Neural progenitor cell (in vitro differentiated cells): ENCODE measurements at regions not wholly inside any gene's neighbourhood (a gene's known extent, or its start where the extent isn't known, plus 50 kb on each side); places are given as distances from the start of the nearest gene placed in this dataset.

Experiments
- EZH2 ChIP-seq: fragments of 200-600 bp; sonication (generic); IDR thresholded peaks from 2 replicates; pipeline ENCODE4 v1.6.1; 2017; ENCODE audit warnings: antibody characterized with exemption, mild to moderate bottlenecking, moderate library complexity
- EZH2phosphoT487 ChIP-seq: fragments of 200-600 bp; sonication (generic); IDR thresholded peaks from 2 replicates; pipeline ENCODE4 v1.6.1; 2017; ENCODE audit warnings: antibody characterized with exemption

GRCh38 chr2:187615364-187615763 lies 61.1 kb upstream of the TFPI start:
- no peak for TF ChIP-seq EZH2
- no peak for TF ChIP-seq EZH2phosphoT487
